ENCODE measurements at regions not wholly inside any gene's neighbourhood (a gene's known extent, or its start where the extent isn't known, plus 50 kb on each side); places are given as distances from the start of the nearest gene placed in this dataset.
"Not testable (repeated sequence)": the region's sequence is repeated elsewhere in the genome, so short reads cannot be mapped to it uniquely, and the experiment has no call there.

DNA sequence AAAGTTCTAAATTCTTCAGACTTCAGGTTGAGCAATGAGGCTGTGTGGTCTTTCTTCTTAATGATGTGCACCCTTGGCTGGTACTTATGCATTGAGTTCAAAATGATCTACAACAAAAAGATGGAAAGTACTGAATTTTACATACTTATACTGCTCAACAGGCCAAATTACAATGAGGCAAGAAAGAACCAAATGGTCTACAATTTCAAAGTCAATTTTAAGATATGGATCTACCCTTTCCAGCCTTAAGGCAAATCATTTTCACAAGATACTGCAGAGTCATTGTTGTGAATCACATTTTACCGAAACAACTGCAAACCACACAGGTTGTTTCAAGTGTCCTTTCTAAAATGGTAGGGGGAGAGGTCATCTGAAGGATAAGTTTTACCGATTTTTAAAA, 54.9 kb upstream of the RXYLT1 start:
- H3K4me1 Mint-ChIP-seq (ENCODE audit: low read depth); H3K36me3 ChIP-seq (ENCODE audit: insufficient read depth, low read length); DNase-seq; H3K4me1 ChIP-seq (ENCODE audit: insufficient read depth, low read length); POLR2A ChIA-PET; H3K4me3 Mint-ChIP-seq; H3K9me3 ChIP-seq (ENCODE audit: control insufficient read depth in 1 of 2, insufficient read depth in 1 of 2, low read length in 2 of 2); H3K27me3 ChIP-seq (ENCODE audit: control insufficient read depth in 1 of 2, insufficient read depth in 2 of 2, low read length in 2 of 2); H3K9me3 Mint-ChIP-seq; H3K27ac Mint-ChIP-seq; H3K27me3 Mint-ChIP-seq; H3K36me3 Mint-ChIP-seq (ENCODE audit: low read depth); ATAC-seq (ENCODE audit: poor library complexity); H3K4me3 ChIP-seq (ENCODE audit: low read length); H3K27ac ChIP-seq (ENCODE audit: low read depth in 1 of 2, low read length in 2 of 2); CTCF ChIA-PET: not testable (repeated sequence)
- intact Hi-C loops (cut with DNase I, micrococcal nuclease) = loop anchor here in 1 of 2 experiments (5.0 kb wide), 1 partner anchor 188 kb away; no protein-coding TSS in a partner anchor
